Kidney glomerular epithelial cell (primary cell): ENCODE measurements at regions not wholly inside any gene's neighbourhood (a gene's known extent, or its start where the extent isn't known, plus 50 kb on each side); places are given as distances from the start of the nearest gene placed in this dataset.
"Not testable (repeated sequence)": the region's sequence is repeated elsewhere in the genome, so short reads cannot be mapped to it uniquely, and the experiment has no call there.

ENCODE experiments used
- DNase-seq: peaks from one replicate; lab custom pipeline; 2025; lab: John Stamatoyannopoulos, UW

- DNase-seq: no peak
These were observed 57.6 kb downstream of the CCDC59 start for GRCh38 chr12:82300611-82301010.

- peak; percentile 45 for DNase-seq
These were observed 58.7 kb downstream of the CCDC59 start for GRCh38 chr12:82299319-82300025.

GRCh38 chr12:82290415-82290814, 67.8 kb downstream of the CCDC59 start:
- no peak for DNase-seq

GRCh38 chr12:82281335-82281734, 76.9 kb downstream of the CCDC59 start:
- DNase-seq: not testable (repeated sequence)

GRCh38 chr12:82279536-82280058, 78.6 kb downstream of the CCDC59 start:
- no peak for DNase-seq

- no peak for DNase-seq
These were observed 80.6 kb downstream of the CCDC59 start for GRCh38 chr12:82277582-82277981.

GRCh38 chr12:82242729-82243128, 115.5 kb downstream of the CCDC59 start:
- DNase-seq: no peak

- no peak for DNase-seq
These were observed 132.3 kb downstream of the CCDC59 start for GRCh38 chr12:82225871-82226270.

- DNase-seq: no peak
These were observed 134.8 kb downstream of the CCDC59 start for GRCh38 chr12:82223426-82223825.

GRCh38 chr12:82216475-82216874, 141.7 kb downstream of the CCDC59 start:
- no peak for DNase-seq

GRCh38 chr12:82213761-82214160, 144.4 kb downstream of the CCDC59 start:
- DNase-seq: no peak

GRCh38 chr12:82210882-82211281, 147.3 kb downstream of the CCDC59 start:
- no peak for DNase-seq

- no peak for DNase-seq
These were observed 148.7 kb downstream of the CCDC59 start for GRCh38 chr12:82209533-82209932.

GRCh38 chr12:82207556-82207955, 150.6 kb downstream of the CCDC59 start:
- DNase-seq: no peak

- no peak for DNase-seq
These were observed 155.1 kb downstream of the CCDC59 start for GRCh38 chr12:82203086-82203485.

GRCh38 chr12:82187595-82187994, 170.6 kb downstream of the CCDC59 start:
- DNase-seq: no peak

GRCh38 chr12:82187011-82187410, 171.2 kb downstream of the CCDC59 start:
- no peak for DNase-seq

GRCh38 chr12:82186282-82186681, 171.9 kb downstream of the CCDC59 start:
- DNase-seq: no peak

GRCh38 chr12:82184844-82185243, 173.3 kb downstream of the CCDC59 start:
- DNase-seq: no peak

GRCh38 chr12:82182601-82183190, 175.5 kb downstream of the CCDC59 start:
- no peak for DNase-seq

- no peak for DNase-seq
These were observed 181.3 kb downstream of the CCDC59 start for GRCh38 chr12:82176761-82177490.

GRCh38 chr12:82176026-82176425, 182.2 kb downstream of the CCDC59 start:
- DNase-seq: no peak

GRCh38 chr12:82174936-82175335, 183.3 kb downstream of the CCDC59 start:
- no peak for DNase-seq
